ENCODE measurements at regions not wholly inside any gene's neighbourhood (a gene's known extent, or its start where the extent isn't known, plus 50 kb on each side); places are given as distances from the start of the nearest gene placed in this dataset.

GRCh38 chr4:170698334-170698733, 608.6 kb upstream of the AADAT start:
- Histone ChIP-seq H3K79me2 (ENCODE audit: control insufficient read depth in 1 of 2, insufficient read depth in 2 of 2, low read length in 2 of 2) (no peaks in the 10 kb centered on the region), H2AFZ (ENCODE audit: low read length) (no peak overlapping the region), H3K79me1 (ENCODE audit: low read depth, low read length) (no peaks in the 10 kb centered on the region), H2AK5ac (ENCODE audit: low read depth, low read length) (no peak overlapping the region), H3K14ac (ENCODE audit: insufficient read length) (no peak overlapping the region), H4K5ac (ENCODE audit: insufficient read length, low read depth, low read length) (no peak overlapping the region), H2BK120ac (replicated peaks; ENCODE audit: low read depth, low read length) (no peak overlapping the region), H3K9ac (replicated peaks in 1 of 4; ENCODE audit: extremely low read depth in 1 of 4, low read depth in 3 of 4, low read length in 3 of 4) (no peak overlapping the region), H3K56ac (replicated peaks; ENCODE audit: insufficient read length, low read depth, low read length) (no peak overlapping the region), H3K18ac (ENCODE audit: extremely low read depth, low read length) (no peak overlapping the region), H3K4ac (replicated peaks; ENCODE audit: insufficient read length, low read depth, low read length) (no peak overlapping the region), H3K27ac (ENCODE audit: low read depth, low read length) (no peak overlapping the region), H2BK5ac (ENCODE audit: low read depth, low read length) (no peak overlapping the region), H3K36me3 (ENCODE audit: control insufficient read depth in 2 of 4, insufficient read depth in 4 of 4, low read length in 3 of 4) (no peaks in the 10 kb centered on the region), H3K23me2 (ENCODE audit: low read depth, low read length) (no peaks in the 10 kb centered on the region), H3K23ac (ENCODE audit: insufficient read length) (no peak overlapping the region), H3K9me3 (ENCODE audit: insufficient read depth in 2 of 2, low read depth in 1 of 2, low read length in 1 of 2) (no peaks in the 10 kb centered on the region), H2BK15ac (ENCODE audit: low read length) (no peak overlapping the region), H3K4me3 (ENCODE audit: extremely low read depth in 1 of 4, insufficient read depth in 2 of 4, low read depth in 3 of 4, low read length in 4 of 4) (no peak overlapping the region), H3K4me2 (ENCODE audit: insufficient read depth in 1 of 2, low read depth in 2 of 2, low read length in 2 of 2) (no peak overlapping the region), H2BK12ac (ENCODE audit: low read depth, low read length) (no peak overlapping the region), H4K8ac (ENCODE audit: extremely low read depth, insufficient read depth, low read length) (no peak overlapping the region), H3K4me1 (replicated peaks in 1 of 4; ENCODE audit: control insufficient read depth in 3 of 4, insufficient read depth in 4 of 4, low read length in 3 of 4) (no peaks in the 10 kb centered on the region), H4K20me1 (replicated peaks in 1 of 2; ENCODE audit: control insufficient read depth in 1 of 2, insufficient read depth in 2 of 2, low read length in 2 of 2) (no peaks in the 10 kb centered on the region), H4K91ac (replicated peaks; ENCODE audit: insufficient read length, low read length) (no peak overlapping the region), H3K27me3 (replicated peaks in 1 of 4; ENCODE audit: control insufficient read depth in 3 of 4, extremely low read depth in 1 of 4, insufficient read depth in 3 of 4, low read length in 3 of 4) (no peaks in the 10 kb centered on the region), H2BK20ac (ENCODE audit: low read length) (no peak overlapping the region)
- no peak for FAIRE-seq
- ChIA-PET POLR2A (ENCODE audit: partially characterized antibody) (no interaction called here), CTCF (ENCODE audit: partially characterized antibody) (interaction anchor here (1.3 kb wide), 1 partner anchor 109 kb away, joined by 3 read pairs; no protein-coding TSS in a partner anchor)
- no peak for DNase-seq (ENCODE audit: low read depth in 1 of 2, low spot score in 2 of 2)
- WGBS, 2 experiments (ENCODE audit: extremely low coverage in 1 of 2, insufficient coverage in 1 of 2, insufficient read length in 1 of 2, insufficient replicate concordance in 2 of 2, low coverage in 1 of 2, low lambda C conversion rate in 2 of 2, missing lambda C conversion rate in 1 of 2), result 83% methylated on average over 1 of the region's 1 CpG; no CpG with 5 or more reads in 1 of the 2 experiments
- TF ChIP-seq PHF8 (conservative IDR thresholded peaks at IDR 0.05; ENCODE audit: low read depth, low read length) (no peak), CREB1 (IDR thresholded peaks at IDR 0.05) (no peak), YY1 (IDR thresholded peaks at IDR 0.05; ENCODE audit: low read depth, low read length) (no peak), CBX5 (IDR thresholded peaks at IDR 0.05; ENCODE audit: low read depth, low read length) (no peak), MAFK (IDR thresholded peaks at IDR 0.05; ENCODE audit: low read depth, low read length) (no peak), GABPA (IDR thresholded peaks at IDR 0.05; ENCODE audit: borderline replicate concordance, insufficient read depth, low read length) (no peak), TCF12 (IDR thresholded peaks at IDR 0.05; ENCODE audit: low read depth, low read length) (no peak), SRF (IDR thresholded peaks at IDR 0.05; ENCODE audit: low read depth, low read length) (no peak), SUZ12 (IDR thresholded peaks at IDR 0.05; ENCODE audit: low read length) (no peak), TAF7 (optimal IDR thresholded peaks at IDR 0.05; ENCODE audit: borderline replicate concordance, low read depth, low read length) (no peak), CHD1 (IDR thresholded peaks at IDR 0.05; ENCODE audit: low read depth, low read length) (no peak), TAF1 (IDR thresholded peaks at IDR 0.05; ENCODE audit: low read depth, low read length) (no peak), E2F6 (IDR thresholded peaks at IDR 0.05) (no peak), EP300 (IDR thresholded peaks at IDR 0.05; ENCODE audit: borderline replicate concordance in 1 of 2, low read depth in 2 of 2, low read length in 2 of 2) (no peak), RBBP5 (IDR thresholded peaks at IDR 0.05; ENCODE audit: borderline replicate concordance, low read depth, low read length) (no peak)
